ENCODE measurements at regions not wholly inside any gene's neighbourhood (a gene's known extent, or its start where the extent isn't known, plus 50 kb on each side); places are given as distances from the start of the nearest gene placed in this dataset.

- TF ChIP-seq POLR2A (IDR thresholded peaks at IDR 0.05; ENCODE audit: low read depth) (no peak), EP300 (IDR thresholded peaks at IDR 0.05) (no peak)
Observed at GRCh38 chr14:97319691-97320090, 522.5 kb downstream of the VRK1 start.
